ENCODE measurements at regions not wholly inside any gene's neighbourhood (a gene's known extent, or its start where the extent isn't known, plus 50 kb on each side); places are given as distances from the start of the nearest gene placed in this dataset.

- no peak overlapping the region for H4K5ac ChIP-seq (ENCODE audit: insufficient read length, low read depth, low read length)
- no peaks in the 10 kb centered on the region for H3K4me1 ChIP-seq (ENCODE audit: insufficient read depth, low read length)
- H3K4ac ChIP-seq (ENCODE audit: low read depth, low read length) = no peak overlapping the region
- TF ChIP-seq, protein P1, sequence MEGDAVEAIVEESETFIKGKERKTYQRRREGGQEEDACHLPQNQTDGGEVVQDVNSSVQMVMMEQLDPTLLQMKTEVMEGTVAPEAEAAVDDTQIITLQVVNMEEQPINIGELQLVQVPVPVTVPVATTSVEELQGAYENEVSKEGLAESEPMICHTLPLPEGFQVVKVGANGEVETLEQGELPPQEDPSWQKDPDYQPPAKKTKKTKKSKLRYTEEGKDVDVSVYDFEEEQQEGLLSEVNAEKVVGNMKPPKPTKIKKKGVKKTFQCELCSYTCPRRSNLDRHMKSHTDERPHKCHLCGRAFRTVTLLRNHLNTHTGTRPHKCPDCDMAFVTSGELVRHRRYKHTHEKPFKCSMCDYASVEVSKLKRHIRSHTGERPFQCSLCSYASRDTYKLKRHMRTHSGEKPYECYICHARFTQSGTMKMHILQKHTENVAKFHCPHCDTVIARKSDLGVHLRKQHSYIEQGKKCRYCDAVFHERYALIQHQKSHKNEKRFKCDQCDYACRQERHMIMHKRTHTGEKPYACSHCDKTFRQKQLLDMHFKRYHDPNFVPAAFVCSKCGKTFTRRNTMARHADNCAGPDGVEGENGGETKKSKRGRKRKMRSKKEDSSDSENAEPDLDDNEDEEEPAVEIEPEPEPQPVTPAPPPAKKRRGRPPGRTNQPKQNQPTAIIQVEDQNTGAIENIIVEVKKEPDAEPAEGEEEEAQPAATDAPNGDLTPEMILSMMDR (conservative IDR thresholded peaks at IDR 0.05) = no peak
- no peaks in the 10 kb centered on the region for H3K79me2 ChIP-seq (ENCODE audit: insufficient read depth, low read length)
- H3K27me3 ChIP-seq (ENCODE audit: insufficient read depth, low read length) = no peaks in the 10 kb centered on the region
- H3K4me2 ChIP-seq (ENCODE audit: insufficient read depth, insufficient read length, low read length) = no peak overlapping the region
- no peak overlapping the region for H3K14ac ChIP-seq (ENCODE audit: insufficient read depth, low read length)
- H3K9ac ChIP-seq (ENCODE audit: extremely low read depth, insufficient read length, low read length) = no peak overlapping the region
- no peaks in the 10 kb centered on the region for H3K9me3 ChIP-seq (ENCODE audit: control insufficient read depth, low read depth, low read length)
- H3K27ac Mint-ChIP-seq = no peak overlapping the region
- H3K4me1 Mint-ChIP-seq = no peaks in the 10 kb centered on the region
- no peak overlapping the region for H3K56ac ChIP-seq (ENCODE audit: insufficient read length, low read depth, low read length)
- H3K23ac ChIP-seq (ENCODE audit: insufficient read length, low read depth, low read length) = no peak overlapping the region
- H3K9me3 Mint-ChIP-seq = peaks cover 0 to 3% of the 10 kb centered on the region in 2 experiments; a peak in 1 of 5 replicates
- H4K91ac ChIP-seq (ENCODE audit: insufficient read length, low read depth, low read length) = no peak overlapping the region
- 0 out of 7 replicates have a peak, but pooled peaks cover 0 to 2% (median 0%) of the 10 kb centered on the region in 3 experiments for H3K36me3 Mint-ChIP-seq (ENCODE audit: insufficient read depth in 1 of 3, low read depth in 3 of 3)
- no peak overlapping the region for H3K18ac ChIP-seq (ENCODE audit: insufficient read length, low read depth, low read length)
- no peak overlapping the region for H3K4me3 Mint-ChIP-seq
- no CpG with 5 or more reads among the region's 2 CpGs for WGBS (ENCODE audit: extremely low coverage, insufficient read length, low lambda C conversion rate)
- no peak overlapping the region for H2BK15ac ChIP-seq (ENCODE audit: low read depth, low read length)
- H3T11ph ChIP-seq (ENCODE audit: low read length) = no peak overlapping the region
- H3K27me3 Mint-ChIP-seq (ENCODE audit: low read depth) = peaks cover 5% of the 10 kb centered on the region
- no peaks in the 10 kb centered on the region for H3K23me2 ChIP-seq (ENCODE audit: insufficient read length, low read depth, low read length, poor library complexity, severe bottlenecking)
- no peak overlapping the region for H2BK20ac ChIP-seq (ENCODE audit: low read depth, low read length, poor library complexity, severe bottlenecking)
- H2AFZ ChIP-seq (ENCODE audit: low read length) = no peak overlapping the region
- no peaks in the 10 kb centered on the region for H3K79me1 ChIP-seq (ENCODE audit: insufficient read depth, low read depth, low read length, poor library complexity, severe bottlenecking)
- no peak overlapping the region for H2BK5ac ChIP-seq (ENCODE audit: insufficient read length, low read length)
- H2BK120ac ChIP-seq (ENCODE audit: low read depth, low read length, poor library complexity, severe bottlenecking) = no peak overlapping the region
- H2BK12ac ChIP-seq (ENCODE audit: insufficient read length, low read depth, low read length) = no peak overlapping the region
- no peak overlapping the region for H4K8ac ChIP-seq (replicated peaks; ENCODE audit: insufficient read length, low read depth, low read length)
- H4K20me1 ChIP-seq (ENCODE audit: control insufficient read depth, insufficient read depth, insufficient read length) = no peaks in the 10 kb centered on the region
- H2AK5ac ChIP-seq (ENCODE audit: insufficient read length, low read length) = no peak overlapping the region
- H3K27ac ChIP-seq (ENCODE audit: insufficient read length, low read depth, low read length) = no peak overlapping the region
- no peak for DNase-seq
Observed at GRCh38 chr1:55347041-55347440, 131.9 kb upstream of the USP24 start.

Data from H9 (cell line).